Caco-2 (cell line): ENCODE measurements at regions not wholly inside any gene's neighbourhood (a gene's known extent, or its start where the extent isn't known, plus 50 kb on each side); places are given as distances from the start of the nearest gene placed in this dataset.

Source experiments
- BruUV-seq: library from RNA; stranded (reverse); fragments of 400-500 nt; replicated peaks from 2 replicates; lab custom pipeline; 2021; lab: Mats Ljungman, UMichigan
- CTCF ChIA-PET: fragments of 300-600 bp; sonication (Branson Sonifier 250); formaldehyde crosslinking; loops from one replicate; lab custom pipeline; 2022; ENCODE audit warnings: antibody characterized with exemption; lab: Charles Lee
- POLR2A ChIA-PET: fragments of 300-600 bp; sonication (Branson Sonifier 250); formaldehyde crosslinking; loops from one replicate; lab custom pipeline; 2022; ENCODE audit warnings: antibody characterized with exemption; lab: Charles Lee
- DNase-seq, 2 experiments: peaks; one replicate each; pipeline versions ENCODE4 v3.0.0 to v3.0.0-alpha.2; 2020 to 2022
- H3K27me3 ChIP-seq: replicated peaks from 2 replicates; pipeline ENCODE4 v1.6.0; 2011; ENCODE audit warnings: low read length; ENCODE audit not compliant: control insufficient read depth, insufficient read depth
- H3K36me3 ChIP-seq: 2 replicates; pipeline ENCODE4 v1.5.1; 2011; ENCODE audit warnings: low read length; ENCODE audit not compliant: control insufficient read depth, insufficient read depth
- H3K4me1 ChIP-seq: fragments of 250-450 bp; sonication (Bioruptor Pico); 2 replicates; pipeline ENCODE4 v1.5.1; 2020; ENCODE audit warnings: mild to moderate bottlenecking
- H3K4me3 ChIP-seq: 2 replicates; pipeline ENCODE4 v1.5.1; 2011; ENCODE audit warnings: low read depth, mild to moderate bottlenecking, control low read depth, low read length
- H3K9me3 ChIP-seq: fragments of 250-450 bp; sonication (Bioruptor Pico); 2 replicates; pipeline ENCODE4 v1.5.1; 2020; ENCODE audit warnings: mild to moderate bottlenecking, moderate library complexity
- H3K27ac Mint-ChIP-seq: one replicate; pipeline ENCODE4 v1.8.0; 2022; ENCODE audit warnings: mixed read lengths; ENCODE audit not compliant: unreplicated experiment
- H3K27me3 Mint-ChIP-seq: one replicate; pipeline ENCODE4 v1.8.0; 2022; ENCODE audit warnings: mixed read lengths; ENCODE audit not compliant: insufficient read depth, unreplicated experiment
- H3K36me3 Mint-ChIP-seq: one replicate; pipeline ENCODE4 v1.8.0; 2022; ENCODE audit warnings: mild to moderate bottlenecking, mixed read lengths; ENCODE audit not compliant: insufficient read depth, unreplicated experiment
- H3K4me1 Mint-ChIP-seq: one replicate; pipeline ENCODE4 v1.8.0; 2022; ENCODE audit warnings: low read depth, mixed read lengths; ENCODE audit not compliant: unreplicated experiment
- H3K4me3 Mint-ChIP-seq: one replicate; pipeline ENCODE4 v1.8.0; 2022; ENCODE audit warnings: mild to moderate bottlenecking, moderate library complexity, mixed read lengths; ENCODE audit not compliant: unreplicated experiment
- H3K9me3 Mint-ChIP-seq: one replicate; pipeline ENCODE4 v1.8.0; 2022; ENCODE audit warnings: mixed read lengths; ENCODE audit not compliant: unreplicated experiment
- intact Hi-C: fragments of 100-400 bp; cut with micrococcal nuclease; formaldehyde crosslinking; loops from one replicate; pipeline ENCODE4 v1.10.0; 2022; ENCODE audit not compliant: unreplicated experiment
- TF ChIP-seq, protein P1 (sequence below), 2 experiments: fragments of 200-600 bp in 1 of 2; IDR thresholded peaks; 1 replicate in 1 of 2; 2 replicates in 1 of 2; pipeline versions ENCODE4 v1.5.1 to v1.8.0; 2011 to 2022; ENCODE audit warnings: antibody characterized with exemption in 1 of 2, control low read depth in 1 of 2, inconsistent platforms in 1 of 2, low read depth in 1 of 2, low read length in 1 of 2, mild to moderate bottlenecking in 1 of 2, moderate library complexity in 1 of 2; ENCODE audit not compliant: insufficient read depth in 1 of 2, severe bottlenecking in 1 of 2, unreplicated experiment in 1 of 2

DNA sequence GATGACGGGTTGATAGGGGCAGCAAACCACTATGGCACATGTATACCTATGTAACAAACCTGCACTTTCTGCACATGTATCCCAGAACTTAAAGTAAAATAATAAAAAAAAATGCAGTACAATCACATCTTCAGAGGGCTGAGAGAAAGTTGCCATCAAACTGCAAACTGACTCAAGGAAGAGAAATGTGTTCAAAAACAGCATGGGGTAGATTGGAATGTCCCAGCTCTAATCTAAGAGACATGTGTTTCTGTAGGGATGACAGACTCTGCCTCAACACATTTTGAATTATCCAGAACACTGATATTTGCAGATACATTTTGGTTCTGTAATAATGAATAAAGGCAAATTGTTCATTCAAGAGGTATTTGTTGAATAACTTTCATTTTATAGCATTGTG is 171.2 kb upstream of the RUNX1 start:
- Mint-ChIP-seq H3K9me3 (no peaks in the 10 kb centered on the region), H3K4me3 (no peak overlapping the region), H3K27me3 (no peaks in the 10 kb centered on the region), H3K36me3 (no peaks in the 10 kb centered on the region), H3K27ac (no peak overlapping the region), H3K4me1 (peaks cover 10% of the 10 kb centered on the region)
- H3K4me3 ChIP-seq, result no peak overlapping the region
- peaks cover 21% of the 10 kb centered on the region for H3K4me1 ChIP-seq
- H3K27me3 ChIP-seq, result no peaks in the 10 kb centered on the region
- intact Hi-C loops, result no loop called here
- H3K9me3 ChIP-seq, result no peaks in the 10 kb centered on the region
- ChIA-PET CTCF (no interaction called here), POLR2A (no interaction called here)
- no peaks in the 10 kb centered on the region for H3K36me3 ChIP-seq
- BruUV-seq, result no TSS peak
- no peak for DNase-seq
- TF ChIP-seq, protein P1, sequence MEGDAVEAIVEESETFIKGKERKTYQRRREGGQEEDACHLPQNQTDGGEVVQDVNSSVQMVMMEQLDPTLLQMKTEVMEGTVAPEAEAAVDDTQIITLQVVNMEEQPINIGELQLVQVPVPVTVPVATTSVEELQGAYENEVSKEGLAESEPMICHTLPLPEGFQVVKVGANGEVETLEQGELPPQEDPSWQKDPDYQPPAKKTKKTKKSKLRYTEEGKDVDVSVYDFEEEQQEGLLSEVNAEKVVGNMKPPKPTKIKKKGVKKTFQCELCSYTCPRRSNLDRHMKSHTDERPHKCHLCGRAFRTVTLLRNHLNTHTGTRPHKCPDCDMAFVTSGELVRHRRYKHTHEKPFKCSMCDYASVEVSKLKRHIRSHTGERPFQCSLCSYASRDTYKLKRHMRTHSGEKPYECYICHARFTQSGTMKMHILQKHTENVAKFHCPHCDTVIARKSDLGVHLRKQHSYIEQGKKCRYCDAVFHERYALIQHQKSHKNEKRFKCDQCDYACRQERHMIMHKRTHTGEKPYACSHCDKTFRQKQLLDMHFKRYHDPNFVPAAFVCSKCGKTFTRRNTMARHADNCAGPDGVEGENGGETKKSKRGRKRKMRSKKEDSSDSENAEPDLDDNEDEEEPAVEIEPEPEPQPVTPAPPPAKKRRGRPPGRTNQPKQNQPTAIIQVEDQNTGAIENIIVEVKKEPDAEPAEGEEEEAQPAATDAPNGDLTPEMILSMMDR (IDR thresholded peaks at IDR 0.05; ENCODE audit: insufficient read depth in 1 of 2, low read depth in 1 of 2, low read length in 1 of 2, severe bottlenecking in 1 of 2, unreplicated experiment in 1 of 2), result no peak

DNA sequence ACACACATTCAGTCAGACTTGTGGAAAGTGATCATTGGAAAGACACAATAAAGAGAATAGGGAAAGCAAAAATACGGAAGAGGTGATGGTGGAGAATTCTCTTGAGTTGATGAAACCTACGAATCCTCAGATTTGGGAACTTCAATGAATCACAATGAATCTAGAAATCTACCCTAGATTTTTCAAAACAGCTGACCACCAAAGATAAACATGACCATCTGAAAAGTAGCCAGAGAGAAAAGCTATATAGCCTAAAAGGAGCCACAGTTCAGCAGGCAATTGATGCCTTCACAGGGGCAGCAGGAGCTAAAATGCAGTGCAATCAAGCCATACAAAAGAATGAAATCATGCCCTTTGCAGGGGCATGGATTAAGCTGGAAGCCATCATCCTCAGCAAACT is 170.6 kb upstream of the RUNX1 start:
- POLR2A ChIA-PET, result no interaction called here
- no peaks in the 10 kb centered on the region for H3K36me3 Mint-ChIP-seq
- TF ChIP-seq, protein P1 (IDR thresholded peaks at IDR 0.05; ENCODE audit: insufficient read depth in 1 of 2, low read depth in 1 of 2, low read length in 1 of 2, severe bottlenecking in 1 of 2, unreplicated experiment in 1 of 2), result no peak
- H3K27me3 Mint-ChIP-seq, result no peaks in the 10 kb centered on the region
- H3K9me3 Mint-ChIP-seq, result no peaks in the 10 kb centered on the region
- Histone ChIP-seq H3K4me3 (no peak overlapping the region), H3K27me3 (no peaks in the 10 kb centered on the region), H3K36me3 (no peaks in the 10 kb centered on the region), H3K4me1 (peaks cover 21% of the 10 kb centered on the region), H3K9me3 (no peaks in the 10 kb centered on the region)
- H3K27ac Mint-ChIP-seq, result no peak overlapping the region
- intact Hi-C loops, result loop anchor here (5.0 to 10.0 kb wide), 2 partner anchors 57 to 335 kb away; no protein-coding TSS in a partner anchor
- no peak overlapping the region for H3K4me3 Mint-ChIP-seq
- peaks cover 10% of the 10 kb centered on the region for H3K4me1 Mint-ChIP-seq
- no peak for DNase-seq
- CTCF ChIA-PET, result no interaction called here
- BruUV-seq, result no TSS peak

DNA sequence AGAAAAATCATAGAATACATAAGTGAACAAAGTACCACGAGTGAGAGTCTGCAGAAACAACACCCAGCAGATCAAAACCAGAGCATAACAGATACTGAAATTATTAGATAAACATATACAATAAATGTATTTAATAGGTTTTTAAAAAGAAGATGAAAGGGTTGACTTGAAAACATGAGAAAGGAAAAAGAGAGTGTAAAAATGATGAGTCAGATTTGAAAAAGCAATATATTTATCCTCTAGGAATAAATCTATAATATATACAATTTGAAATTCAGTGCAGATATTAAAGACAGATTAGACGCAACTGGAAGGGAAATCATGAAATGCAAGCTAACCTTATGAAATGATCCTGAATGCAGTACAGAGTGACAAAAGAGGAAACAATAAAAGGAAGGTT is 170.2 kb upstream of the RUNX1 start:
- intact Hi-C loops, result loop anchor here (5.0 to 10.0 kb wide), 2 partner anchors 57 to 334 kb away; no protein-coding TSS in a partner anchor
- DNase-seq, result no peak
- Mint-ChIP-seq H3K4me3 (no peak overlapping the region), H3K27me3 (no peaks in the 10 kb centered on the region), H3K27ac (no peak overlapping the region), H3K9me3 (no peaks in the 10 kb centered on the region), H3K4me1 (peaks cover 10% of the 10 kb centered on the region), H3K36me3 (no peaks in the 10 kb centered on the region)
- Histone ChIP-seq H3K36me3 (no peaks in the 10 kb centered on the region), H3K4me1 (peaks cover 21% of the 10 kb centered on the region), H3K27me3 (no peaks in the 10 kb centered on the region), H3K9me3 (no peaks in the 10 kb centered on the region), H3K4me3 (no peak overlapping the region)
- ChIA-PET CTCF (no interaction called here), POLR2A (interaction anchor here (0.5 kb wide), 1 partner anchor 55 kb away, joined by 5 read pairs; no protein-coding TSS in a partner anchor)
- TF ChIP-seq, protein P1 (IDR thresholded peaks at IDR 0.05; ENCODE audit: insufficient read depth in 1 of 2, low read depth in 1 of 2, low read length in 1 of 2, severe bottlenecking in 1 of 2, unreplicated experiment in 1 of 2), result no peak
- no TSS peak for BruUV-seq
